SH-SY5Y (cell line): ENCODE measurements at regions not wholly inside any gene's neighbourhood (a gene's known extent, or its start where the extent isn't known, plus 50 kb on each side); places are given as distances from the start of the nearest gene placed in this dataset.

Experiments used
- GATA2 ChIP-seq: IDR thresholded peaks from 2 replicates; pipeline ENCODE4 v1.6.1; 2011; ENCODE audit warnings: mild to moderate bottlenecking, low read depth, low read length
- GATA3 ChIP-seq: IDR thresholded peaks from 2 replicates; pipeline ENCODE4 v1.6.1; 2011; ENCODE audit warnings: low read depth, mild to moderate bottlenecking, low read length, moderate library complexity

- TF ChIP-seq GATA2, result no peak
- no peak for TF ChIP-seq GATA3
Measured at GRCh38 chr3:40765884-40766283, 241.1 kb downstream of the ZNF621 start.
